K562 (cell line): ENCODE measurements at regions not wholly inside any gene's neighbourhood (a gene's known extent, or its start where the extent isn't known, plus 50 kb on each side); places are given as distances from the start of the nearest gene placed in this dataset.

Experiments
- BCL6 ChIP-seq: fragments of 250-450 bp; sonication (Bioruptor Pico); IDR thresholded peaks from 2 replicates; pipeline ENCODE4 v1.4.0; 2020
- DACH1 ChIP-seq: fragments of 450-650 bp; IDR thresholded peaks from 2 replicates; pipeline ENCODE4 v1.6.1; 2018; ENCODE audit not compliant: partially characterized antibody
- E4F1 ChIP-seq: fragments of 250-450 bp; sonication (Bioruptor Pico); IDR thresholded peaks from 2 replicates; pipeline ENCODE4 v1.5.0; 2021; ENCODE audit warnings: mild to moderate bottlenecking, borderline replicate concordance
- ILK ChIP-seq: fragments of 450-650 bp; IDR thresholded peaks from 2 replicates; pipeline ENCODE4 v1.6.1; 2016; ENCODE audit warnings: missing genetic modification characterization, low read depth, mild to moderate bottlenecking, missing compliant biosample characterization, moderate library complexity, borderline replicate concordance
- RBM17 ChIP-seq: fragments of 200-400 bp; formaldehyde crosslinking; IDR thresholded peaks from 2 replicates; pipeline ENCODE4 v1.6.1; 2017; ENCODE audit warnings: low read depth, mild to moderate bottlenecking, low read length, borderline replicate concordance
- SIRT6 ChIP-seq: IDR thresholded peaks from one replicate; pipeline ENCODE4 v1.6.1; 2012; ENCODE audit warnings: low read depth, mild to moderate bottlenecking, control low read depth, inconsistent platforms, low read length, moderate library complexity
- TCF7L2 ChIP-seq: fragments of 150-350 bp; IDR thresholded peaks from 2 replicates; pipeline ENCODE4 v1.6.1; 2016; ENCODE audit warnings: low read depth, mild to moderate bottlenecking, low read length, moderate library complexity
- ZNF780A ChIP-seq: fragments of 250-450 bp; sonication (Bioruptor Pico); IDR thresholded peaks from 2 replicates; pipeline ENCODE4 v1.5.0; 2021; ENCODE audit warnings: mild to moderate bottlenecking
- ZZZ3 ChIP-seq: fragments of 450-650 bp; IDR thresholded peaks from 2 replicates; pipeline ENCODE4 v1.6.1; 2016; ENCODE audit warnings: antibody characterized with exemption, mild to moderate bottlenecking, moderate library complexity
- TF ChIP-seq, protein P1 (sequence below): IDR thresholded peaks from 2 replicates; pipeline ENCODE4 v1.6.1; 2011; ENCODE audit not compliant: insufficient read length; ENCODE audit errors: extremely low read depth

DNA sequence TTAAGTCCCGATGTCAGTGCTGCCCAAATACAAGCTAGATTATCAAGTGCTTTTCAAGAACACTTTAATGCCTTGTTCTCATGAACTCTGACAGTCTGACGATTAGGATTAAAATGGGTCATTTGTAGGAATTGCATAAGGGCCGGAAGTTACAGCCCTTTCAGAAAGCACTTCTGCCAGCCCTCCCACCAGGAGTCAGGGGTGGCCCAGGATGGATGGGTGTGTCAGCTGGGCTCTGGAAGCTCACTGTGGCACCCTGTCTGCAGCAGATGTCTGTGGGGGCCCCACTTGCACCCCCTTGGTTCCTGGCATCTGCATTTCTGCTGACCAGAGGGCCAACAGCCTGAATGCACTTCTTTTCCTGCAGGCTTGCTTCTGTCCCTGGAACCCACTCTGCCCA, 712.7 kb downstream of the UQCRFS1 start (continued):
- TF ChIP-seq, protein P1, sequence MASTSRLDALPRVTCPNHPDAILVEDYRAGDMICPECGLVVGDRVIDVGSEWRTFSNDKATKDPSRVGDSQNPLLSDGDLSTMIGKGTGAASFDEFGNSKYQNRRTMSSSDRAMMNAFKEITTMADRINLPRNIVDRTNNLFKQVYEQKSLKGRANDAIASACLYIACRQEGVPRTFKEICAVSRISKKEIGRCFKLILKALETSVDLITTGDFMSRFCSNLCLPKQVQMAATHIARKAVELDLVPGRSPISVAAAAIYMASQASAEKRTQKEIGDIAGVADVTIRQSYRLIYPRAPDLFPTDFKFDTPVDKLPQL: no peak
- TF ChIP-seq BCL6 (CRISPR knock-in tag): no peak
- TF ChIP-seq DACH1: no peak
- no peak for TF ChIP-seq E4F1 (CRISPR knock-in tag)
- TF ChIP-seq ZZZ3: no peak
- TF ChIP-seq ILK (tag): no peak
- no peak for TF ChIP-seq RBM17
- TF ChIP-seq ZNF780A: no peak
- no peak for TF ChIP-seq SIRT6
- no peak for TF ChIP-seq TCF7L2
